ENCODE measurements at regions not wholly inside any gene's neighbourhood (a gene's known extent, or its start where the extent isn't known, plus 50 kb on each side); places are given as distances from the start of the nearest gene placed in this dataset.

DNA sequence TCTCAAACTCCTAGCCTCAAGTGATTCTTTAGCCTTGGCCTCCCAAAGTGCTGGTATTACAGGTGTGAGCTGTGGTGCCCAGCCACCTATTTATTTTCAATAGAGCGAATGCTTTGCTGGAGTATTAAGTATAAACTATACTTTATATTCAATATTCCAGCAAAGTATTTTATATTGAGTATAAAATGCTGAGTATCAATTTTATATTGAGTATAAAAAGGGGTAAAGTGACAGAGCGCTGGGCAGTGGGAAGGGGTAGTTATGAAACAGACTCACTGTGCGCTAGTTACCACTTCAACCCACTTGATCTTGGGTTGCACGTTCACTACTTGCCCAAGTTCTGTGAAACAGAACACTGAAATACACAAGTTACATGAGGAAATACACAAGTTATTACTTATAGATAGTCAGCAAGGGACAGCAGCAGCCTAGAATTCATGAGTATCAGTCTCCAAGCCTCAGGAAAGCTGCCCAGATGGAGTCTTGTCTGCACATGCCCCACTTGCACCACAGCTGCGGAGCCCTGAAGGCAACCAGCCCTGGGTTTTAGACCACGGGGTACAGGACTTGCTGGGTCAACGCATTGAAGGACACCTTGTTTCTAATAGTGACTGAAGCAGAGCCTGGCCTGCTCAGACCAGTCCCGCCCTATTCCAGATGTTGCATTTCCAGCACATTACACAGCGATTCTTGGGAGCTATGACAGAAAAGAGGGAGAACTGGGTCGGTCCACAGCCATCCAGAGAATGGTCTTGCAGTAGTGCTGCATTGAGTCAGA, 51.6 kb upstream of the SYT13 start:
- no peak for DNase-seq (ENCODE audit: low read depth)
- in situ Hi-C loops (cut with HindIII; ENCODE audit: low sequenced_read_pairs): loop anchor here (5.0 to 25.0 kb wide), 2 partner anchors 225 to 400 kb away; no protein-coding TSS in a partner anchor
- H3K4me3 ChIP-seq (ENCODE audit: low read depth, low read length): no peak overlapping the region
- TF ChIP-seq, protein P1, sequence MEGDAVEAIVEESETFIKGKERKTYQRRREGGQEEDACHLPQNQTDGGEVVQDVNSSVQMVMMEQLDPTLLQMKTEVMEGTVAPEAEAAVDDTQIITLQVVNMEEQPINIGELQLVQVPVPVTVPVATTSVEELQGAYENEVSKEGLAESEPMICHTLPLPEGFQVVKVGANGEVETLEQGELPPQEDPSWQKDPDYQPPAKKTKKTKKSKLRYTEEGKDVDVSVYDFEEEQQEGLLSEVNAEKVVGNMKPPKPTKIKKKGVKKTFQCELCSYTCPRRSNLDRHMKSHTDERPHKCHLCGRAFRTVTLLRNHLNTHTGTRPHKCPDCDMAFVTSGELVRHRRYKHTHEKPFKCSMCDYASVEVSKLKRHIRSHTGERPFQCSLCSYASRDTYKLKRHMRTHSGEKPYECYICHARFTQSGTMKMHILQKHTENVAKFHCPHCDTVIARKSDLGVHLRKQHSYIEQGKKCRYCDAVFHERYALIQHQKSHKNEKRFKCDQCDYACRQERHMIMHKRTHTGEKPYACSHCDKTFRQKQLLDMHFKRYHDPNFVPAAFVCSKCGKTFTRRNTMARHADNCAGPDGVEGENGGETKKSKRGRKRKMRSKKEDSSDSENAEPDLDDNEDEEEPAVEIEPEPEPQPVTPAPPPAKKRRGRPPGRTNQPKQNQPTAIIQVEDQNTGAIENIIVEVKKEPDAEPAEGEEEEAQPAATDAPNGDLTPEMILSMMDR (IDR thresholded peaks at IDR 0.05; ENCODE audit: low read depth, low read length, missing control alignments): no peak

DNA sequence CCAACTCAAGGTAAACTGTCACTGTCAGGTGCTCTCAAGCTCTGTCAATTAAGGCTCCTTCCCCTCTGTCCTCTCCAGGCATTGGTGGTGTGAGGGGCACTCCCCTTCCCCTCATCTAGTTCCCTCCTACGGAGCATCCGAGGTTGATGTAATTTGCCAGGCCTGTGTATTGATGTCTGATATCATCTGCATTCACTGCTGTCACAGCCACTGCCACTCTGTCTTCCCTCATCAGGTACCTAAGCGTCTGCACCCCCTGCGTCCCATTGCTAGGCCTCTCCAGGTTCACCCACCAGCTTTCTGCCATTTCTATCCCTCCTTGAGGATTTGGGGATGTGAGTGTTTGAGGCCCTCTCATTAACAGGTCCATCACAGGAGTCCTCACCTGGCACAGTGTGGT, 50.0 kb upstream of the SYT13 start:
- DNase-seq (ENCODE audit: low read depth): no peak
- no peak overlapping the region for H3K4me3 ChIP-seq (ENCODE audit: low read depth, low read length)
- in situ Hi-C loops (cut with HindIII; ENCODE audit: low sequenced_read_pairs): loop anchor here (5.0 to 25.0 kb wide), 2 partner anchors 224 to 399 kb away; no protein-coding TSS in a partner anchor
- TF ChIP-seq, protein P1 (IDR thresholded peaks at IDR 0.05; ENCODE audit: low read depth, low read length, missing control alignments): no peak
